Effector CD4-positive, alpha-beta T cell (primary cell): ENCODE measurements at regions not wholly inside any gene's neighbourhood (a gene's known extent, or its start where the extent isn't known, plus 50 kb on each side); places are given as distances from the start of the nearest gene placed in this dataset.

Experiments
- DNase-seq: peaks from one replicate; pipeline ENCODE4 v3.0.0-alpha.2; 2020

- no peak for DNase-seq
Measured at GRCh38 chr6:43915986-43916923, 146.2 kb downstream of the VEGFA start.

- no peak for DNase-seq
Measured at GRCh38 chr6:43915208-43915869, 145.3 kb downstream of the VEGFA start.

GRCh38 chr6:43914272-43915147, 144.5 kb downstream of the VEGFA start:
- no peak for DNase-seq

DNA sequence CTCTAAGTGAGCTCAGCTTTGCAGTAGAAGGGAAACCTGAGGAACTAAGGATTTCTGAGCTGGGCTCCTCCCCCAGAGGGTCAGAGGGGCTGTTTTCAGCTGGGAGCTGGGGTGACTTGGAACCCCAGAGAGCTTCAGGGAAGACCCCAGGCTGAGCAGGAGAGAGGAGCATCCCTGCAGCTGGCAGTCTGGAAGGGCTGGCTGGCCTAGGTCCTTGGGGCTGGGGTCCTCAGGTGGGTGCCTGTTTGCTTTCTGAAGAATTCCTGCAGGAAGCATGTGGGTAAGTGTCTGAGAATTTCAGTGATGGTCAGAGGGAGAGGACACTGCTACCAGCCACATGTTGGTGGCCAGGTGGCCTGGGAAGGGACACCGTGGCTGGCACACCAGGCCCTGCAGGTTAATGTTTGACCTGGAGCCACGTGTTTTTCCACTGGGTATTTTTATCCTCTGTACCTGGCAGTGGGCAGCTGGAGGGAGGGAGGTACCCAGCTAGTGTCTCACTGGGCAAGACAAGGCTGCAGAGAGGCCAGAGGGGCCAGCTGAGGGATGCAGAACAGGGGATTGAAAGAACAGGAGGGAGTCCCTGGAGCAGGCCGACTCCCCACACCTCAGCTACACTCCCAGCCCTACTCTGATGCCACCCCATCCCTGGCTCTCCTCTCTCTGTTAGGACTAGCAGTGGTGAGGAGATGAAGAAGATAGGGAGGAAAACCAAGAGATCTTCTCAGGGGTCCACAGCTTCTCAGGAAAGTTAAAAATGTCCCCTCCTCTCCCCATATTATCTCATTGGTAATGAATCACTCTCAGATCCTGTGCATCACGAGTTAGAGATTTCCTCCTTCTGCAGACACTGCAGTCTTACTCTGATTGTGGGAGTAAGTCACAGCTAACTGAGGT, 143.6 kb downstream of the VEGFA start:
- DNase-seq: no peak

DNA sequence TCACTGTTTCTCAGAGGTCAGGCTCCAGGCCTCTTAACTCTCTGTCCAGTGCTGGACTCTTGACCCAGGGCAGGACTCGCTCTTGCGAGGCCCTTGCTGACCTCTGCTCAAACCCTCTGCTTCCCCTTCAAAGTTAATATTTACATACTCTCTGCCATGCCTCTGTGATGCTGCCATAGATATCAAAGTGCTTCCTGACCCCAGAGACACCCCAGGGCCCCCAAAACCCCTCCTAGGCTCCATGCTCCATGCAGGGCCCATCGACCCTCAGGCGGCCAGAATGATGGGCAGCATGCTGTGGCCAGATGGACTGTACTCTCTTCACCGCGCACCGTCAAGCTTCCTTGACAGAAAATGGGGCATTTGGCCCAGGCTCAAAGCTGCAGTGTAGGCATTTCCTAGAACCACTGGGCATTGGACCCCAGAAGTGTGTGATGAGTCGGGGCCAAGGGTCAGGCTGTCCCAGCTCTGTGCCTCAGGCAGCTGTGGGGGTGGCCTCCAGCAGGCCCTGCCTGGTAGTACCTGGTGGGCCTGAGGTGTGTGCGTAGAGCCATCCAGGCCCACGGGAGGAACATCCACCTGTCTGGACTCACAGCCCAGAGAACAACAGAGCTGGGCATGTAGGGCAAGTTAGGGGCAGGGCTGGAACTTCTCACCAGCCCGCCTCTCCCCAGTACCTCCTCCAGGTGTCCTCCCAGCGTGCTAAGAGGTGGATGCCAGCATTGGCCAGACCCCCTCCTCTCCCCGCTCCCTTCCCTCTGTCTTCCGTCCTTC, 142.8 kb downstream of the VEGFA start:
- no peak for DNase-seq

DNA sequence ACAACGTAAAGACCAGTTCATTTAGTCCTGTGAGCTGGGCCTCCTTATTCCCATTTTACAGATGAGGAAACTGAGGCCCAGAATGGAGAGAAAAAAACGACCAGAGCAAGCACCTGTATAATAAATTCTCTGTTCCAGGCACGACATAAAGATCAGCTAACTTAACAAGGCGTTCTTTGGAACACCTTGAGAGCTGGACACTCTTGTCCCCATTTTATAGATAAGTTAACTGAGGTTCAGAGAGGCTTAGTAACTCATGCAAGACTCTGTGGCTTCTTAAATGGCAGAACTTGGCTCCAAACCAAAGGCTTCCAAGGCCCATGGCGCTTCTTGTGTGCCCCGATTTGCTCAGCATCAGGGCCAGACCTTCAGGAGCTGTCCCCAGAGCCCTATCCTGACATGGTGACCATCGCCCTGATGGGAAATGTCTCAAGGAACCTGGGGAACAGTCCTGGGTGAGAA, 142.1 kb downstream of the VEGFA start:
- DNase-seq: no peak

DNA sequence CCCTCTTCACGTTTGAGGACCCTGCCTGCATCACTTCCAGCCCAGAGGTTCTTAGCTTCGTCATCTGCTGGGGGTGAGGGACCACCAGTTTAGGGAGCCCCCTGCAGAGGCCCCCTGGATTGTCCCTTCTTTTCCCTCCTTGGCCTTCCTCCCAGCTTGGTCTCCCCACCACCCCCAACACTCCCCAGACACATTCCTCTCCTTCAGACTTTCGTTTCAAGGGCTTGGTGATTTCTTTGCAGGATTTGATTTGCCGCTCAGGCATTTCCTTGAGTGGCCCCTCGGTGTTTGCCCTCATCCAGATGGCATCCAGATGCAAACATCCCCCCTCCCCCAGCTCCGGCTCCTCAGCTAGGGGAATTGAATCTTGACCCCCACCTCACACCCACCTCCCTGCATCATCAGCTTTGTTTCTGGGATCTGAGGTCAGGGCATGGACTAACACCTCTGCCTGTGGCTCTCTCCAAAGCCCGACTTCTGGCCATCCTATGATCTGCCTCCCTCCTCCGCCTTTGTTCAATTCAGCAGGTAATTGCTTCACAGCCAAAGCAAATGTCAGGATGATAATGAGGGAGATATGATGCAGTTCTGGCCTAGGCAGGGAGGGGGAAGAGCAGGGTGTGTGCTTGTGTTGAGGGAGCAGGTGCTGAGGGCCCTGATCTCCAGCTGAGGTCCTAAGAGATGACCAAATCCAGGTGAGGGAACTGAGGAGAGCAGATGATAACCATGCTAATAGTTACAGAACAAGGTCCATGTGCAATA, 141.5 kb downstream of the VEGFA start:
- DNase-seq: no peak

DNA sequence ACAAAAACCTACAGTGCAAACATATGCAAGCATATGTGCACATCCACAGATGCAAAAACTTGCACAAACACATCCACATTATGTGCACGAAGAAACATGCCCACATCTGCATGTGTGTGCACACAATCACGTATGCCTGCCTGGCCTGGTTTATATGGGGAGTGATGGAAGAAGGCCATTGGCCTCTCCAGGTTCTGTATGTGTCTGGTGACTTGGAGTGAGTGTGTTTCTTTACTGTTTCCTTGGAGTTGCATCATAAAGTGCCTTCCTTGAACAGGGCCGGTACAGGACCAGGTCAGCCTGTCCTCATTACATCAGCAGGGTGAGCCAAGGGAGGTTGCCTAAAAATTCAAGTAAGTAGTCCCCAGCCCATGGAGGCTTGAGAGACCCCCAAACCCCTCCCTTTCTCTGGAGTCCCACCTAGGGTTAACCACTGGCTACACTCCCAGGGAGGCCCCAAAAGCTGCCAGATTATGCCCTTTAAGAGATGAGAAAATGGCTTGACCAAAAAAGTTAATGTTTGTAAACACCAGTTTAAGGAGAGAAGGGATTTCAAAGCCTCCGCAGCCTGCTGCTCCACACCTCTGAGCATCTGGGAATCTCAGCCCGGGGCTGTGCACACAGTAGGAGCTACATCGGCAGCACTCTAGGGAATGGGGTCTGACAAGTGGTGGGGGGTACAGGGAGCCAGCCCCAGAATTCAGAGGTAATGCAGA, 140.8 kb downstream of the VEGFA start:
- DNase-seq: no peak

- no peak for DNase-seq
Measured at GRCh38 chr6:43910149-43910637, 140.2 kb downstream of the VEGFA start.

DNA sequence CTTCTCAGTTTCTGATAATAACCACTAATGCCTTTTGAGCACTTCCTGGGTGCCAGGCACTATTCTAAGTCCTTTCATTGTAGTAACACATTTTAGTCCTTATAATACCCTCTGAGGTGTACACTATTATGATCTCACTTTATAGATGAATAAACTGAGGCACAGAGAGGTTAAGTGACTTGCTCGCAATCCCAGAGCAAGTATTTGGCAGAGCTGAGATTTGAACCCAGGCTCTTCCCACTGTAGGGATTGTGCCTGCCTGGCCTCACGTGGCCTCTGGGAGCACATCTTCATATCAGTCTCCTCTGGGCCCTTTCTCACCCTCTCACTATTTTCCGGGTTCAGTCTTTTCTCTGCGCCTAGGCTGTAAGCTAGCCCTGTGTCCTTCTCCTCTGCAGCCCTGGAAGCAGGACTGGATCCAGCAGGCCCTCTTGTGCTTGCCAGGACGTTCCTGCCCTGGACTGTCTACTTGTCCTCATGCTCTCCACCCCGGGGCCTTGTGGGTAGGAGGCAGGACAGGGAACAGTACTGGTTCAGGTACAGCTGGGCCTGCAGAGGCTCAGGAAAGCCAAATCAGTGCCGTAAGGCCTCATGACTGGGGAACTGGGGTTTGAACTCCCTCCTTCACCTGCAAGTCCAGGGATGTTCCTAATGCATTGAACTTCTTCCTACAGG, 139.6 kb downstream of the VEGFA start:
- DNase-seq: no peak

DNA sequence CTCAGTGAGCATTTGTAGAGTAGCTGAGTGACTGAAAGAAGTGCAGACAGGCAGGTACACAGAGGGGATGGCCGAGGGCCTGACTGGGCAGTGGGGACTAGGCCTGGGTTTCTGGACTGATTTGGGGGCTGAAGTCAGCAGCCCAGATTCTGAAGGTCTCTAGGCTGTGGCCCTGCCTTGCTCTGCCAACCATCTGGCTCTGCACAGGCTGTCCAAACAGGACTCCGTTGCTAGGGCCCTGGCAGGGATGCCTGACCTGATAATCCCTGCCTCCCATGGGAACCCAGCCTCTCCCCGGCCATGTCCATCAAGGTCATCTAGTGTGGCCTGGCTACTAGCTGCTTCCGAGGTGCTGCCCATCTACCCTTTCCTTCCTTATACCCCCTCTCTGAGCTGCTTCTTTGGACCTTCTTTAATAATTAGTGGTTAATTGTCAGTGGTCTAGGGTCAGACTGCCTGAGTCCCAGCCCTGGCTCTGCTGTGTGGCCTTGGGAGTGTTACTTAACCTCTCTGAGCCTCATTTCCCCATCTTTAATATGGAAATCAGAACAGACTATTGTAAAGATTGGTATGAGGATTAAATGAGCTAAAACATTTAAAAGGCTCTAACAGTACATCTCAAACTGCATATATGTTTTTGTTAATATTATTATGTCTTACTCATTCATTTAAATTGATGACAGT, 137.9 kb downstream of the VEGFA start:
- DNase-seq: no peak

DNA sequence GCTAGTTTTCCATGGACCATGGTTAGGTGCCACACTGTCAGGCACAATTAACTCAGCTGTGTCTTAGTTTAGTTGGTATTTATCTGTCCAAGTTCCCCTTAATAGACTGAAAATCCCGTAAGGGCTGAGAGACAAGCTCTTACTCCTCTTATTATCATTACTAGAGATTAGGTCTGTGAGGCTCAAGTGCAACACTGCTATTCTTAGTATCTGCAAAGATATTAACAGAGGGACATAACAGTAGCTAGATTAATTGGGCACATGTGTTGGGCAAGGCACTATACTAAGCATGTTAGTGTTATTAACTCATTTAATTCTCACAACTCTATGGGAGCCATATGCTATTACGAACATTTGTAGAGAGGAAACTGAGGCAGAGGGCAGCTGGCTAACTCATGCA, 137.3 kb downstream of the VEGFA start:
- no peak for DNase-seq

DNA sequence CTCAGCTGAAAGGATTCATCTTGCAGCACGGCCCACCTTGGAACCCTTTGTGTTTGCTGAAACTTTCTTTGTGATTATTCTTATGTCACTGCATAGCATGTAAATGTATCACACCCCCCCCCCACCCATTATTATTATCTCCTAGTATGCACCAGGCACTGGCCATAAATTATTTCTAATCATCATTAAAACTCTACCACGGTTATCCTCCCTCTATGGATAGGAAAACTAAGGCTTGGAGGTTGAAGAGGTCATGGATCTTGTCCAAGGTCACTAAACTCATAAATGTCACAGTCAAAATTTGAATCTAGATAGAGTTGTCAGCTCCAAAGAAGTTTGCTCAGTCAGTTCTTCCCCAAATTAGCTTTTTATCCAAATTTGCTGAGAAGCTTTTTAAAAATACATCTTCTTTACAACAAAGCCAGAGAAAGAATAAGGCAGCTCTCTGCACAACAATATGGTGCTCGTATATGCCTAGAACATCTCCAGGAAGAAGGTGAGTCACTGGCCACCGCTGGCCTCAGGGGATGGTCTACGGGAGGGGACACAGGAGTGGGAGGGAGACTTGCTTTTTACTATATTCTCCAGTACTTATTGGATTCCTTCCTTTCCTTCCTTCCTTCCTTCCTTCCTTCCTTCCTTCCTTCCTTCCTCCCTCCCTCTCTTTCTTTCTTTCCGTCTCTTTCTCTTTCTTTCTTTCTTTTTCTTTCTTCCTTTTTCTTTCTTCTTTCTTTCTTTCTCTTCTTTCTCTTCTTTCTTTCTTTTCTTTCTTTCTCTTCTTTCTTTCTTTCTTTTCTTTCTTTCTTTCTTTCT, 134.5 kb downstream of the VEGFA start:
- no peak for DNase-seq

DNA sequence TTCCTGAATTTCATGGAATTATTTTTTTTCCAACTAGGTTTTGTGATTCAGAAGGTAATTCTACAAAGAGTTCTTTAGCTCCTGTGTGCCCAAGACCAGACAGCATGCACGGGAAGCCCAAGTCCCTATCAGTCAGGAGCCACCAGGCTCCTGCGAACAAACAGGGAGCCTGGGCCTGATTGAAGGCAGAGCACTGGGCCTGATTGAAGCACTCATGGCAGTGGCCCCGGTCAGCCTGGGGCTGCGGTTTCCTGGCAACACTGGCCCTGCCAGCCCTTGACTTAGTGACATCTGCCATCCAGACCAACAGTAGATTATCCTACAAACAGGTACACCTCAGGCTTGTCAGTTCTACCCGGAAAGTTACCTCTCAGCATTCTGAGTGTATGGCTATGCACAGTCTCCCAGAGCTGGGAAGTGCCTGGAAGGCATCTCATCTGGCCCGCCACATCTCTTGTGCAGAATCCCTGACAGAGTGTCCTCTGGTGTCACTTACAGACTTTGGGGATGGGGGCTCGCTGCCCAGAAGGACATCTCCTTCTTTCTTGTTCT, 133.8 kb downstream of the VEGFA start:
- DNase-seq: no peak

GRCh38 chr6:43901733-43902230, 131.8 kb downstream of the VEGFA start:
- no peak for DNase-seq

DNA sequence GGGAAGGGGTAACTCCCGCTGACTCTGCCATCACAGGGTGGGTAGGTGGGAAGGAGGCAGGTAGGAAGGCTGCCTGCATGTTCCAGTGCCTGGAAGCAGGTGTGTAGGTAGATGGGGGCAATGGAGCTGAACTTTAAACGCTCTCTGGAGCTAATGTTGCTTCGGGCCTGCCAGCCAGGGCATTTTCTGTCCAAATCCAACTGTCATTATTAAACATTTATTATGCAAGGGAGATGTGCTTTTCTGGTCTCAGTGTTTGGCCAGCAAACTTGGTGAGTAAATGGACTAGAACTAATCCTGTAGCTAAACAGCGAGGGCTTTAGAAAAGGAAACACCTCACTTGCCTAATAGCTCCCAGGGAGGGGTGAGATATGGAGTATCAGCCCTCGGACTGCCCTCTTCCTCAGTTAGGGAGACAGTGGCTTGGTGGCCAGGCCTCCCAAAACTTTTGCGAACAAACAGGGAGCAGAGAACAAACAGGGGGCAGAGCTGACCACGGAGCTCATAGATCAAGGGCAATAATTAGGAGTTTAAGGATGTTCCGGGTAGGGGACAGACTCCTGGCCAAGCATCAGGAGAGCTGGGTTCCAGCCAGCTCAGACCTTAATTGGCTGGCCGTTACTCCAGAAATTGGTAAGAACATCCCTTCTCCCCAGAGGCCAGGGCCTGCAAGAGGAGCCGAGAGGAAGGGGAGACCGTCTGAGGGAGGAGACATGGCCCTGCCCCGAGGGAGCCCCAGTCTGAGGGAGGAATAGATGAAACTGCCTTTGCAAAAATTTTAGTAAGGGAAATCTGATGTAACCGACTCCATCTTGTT, 131.1 kb downstream of the VEGFA start:
- no peak for DNase-seq
